Activated naive CD8-positive, alpha-beta T cell treated with anti-CD3 and anti-CD28 coated beads for 36 hours (primary cell): ENCODE measurements at regions not wholly inside any gene's neighbourhood (a gene's known extent, or its start where the extent isn't known, plus 50 kb on each side); places are given as distances from the start of the nearest gene placed in this dataset.

Experiments used
- DNase-seq: peaks from one replicate; pipeline ENCODE4 v3.0.0; 2021
- H3K27ac Mint-ChIP-seq: one replicate; pipeline ENCODE4 v1.8.0; 2022; ENCODE audit warnings: mild to moderate bottlenecking, moderate library complexity, mixed read lengths
- H3K27me3 Mint-ChIP-seq: one replicate; pipeline ENCODE4 v1.8.0; 2022; ENCODE audit warnings: mild to moderate bottlenecking, mixed read lengths
- H3K36me3 Mint-ChIP-seq: one replicate; pipeline ENCODE4 v1.8.0; 2021; ENCODE audit warnings: mild to moderate bottlenecking, mixed read lengths
- H3K4me1 Mint-ChIP-seq: one replicate; pipeline ENCODE4 v1.8.0; 2021; ENCODE audit warnings: mixed read lengths
- H3K4me3 Mint-ChIP-seq: one replicate; pipeline ENCODE4 v1.8.0; 2022; ENCODE audit warnings: mild to moderate bottlenecking, moderate library complexity, mixed read lengths
- H3K9me3 Mint-ChIP-seq: one replicate; pipeline ENCODE4 v1.8.0; 2022; ENCODE audit warnings: mixed read lengths

DNA sequence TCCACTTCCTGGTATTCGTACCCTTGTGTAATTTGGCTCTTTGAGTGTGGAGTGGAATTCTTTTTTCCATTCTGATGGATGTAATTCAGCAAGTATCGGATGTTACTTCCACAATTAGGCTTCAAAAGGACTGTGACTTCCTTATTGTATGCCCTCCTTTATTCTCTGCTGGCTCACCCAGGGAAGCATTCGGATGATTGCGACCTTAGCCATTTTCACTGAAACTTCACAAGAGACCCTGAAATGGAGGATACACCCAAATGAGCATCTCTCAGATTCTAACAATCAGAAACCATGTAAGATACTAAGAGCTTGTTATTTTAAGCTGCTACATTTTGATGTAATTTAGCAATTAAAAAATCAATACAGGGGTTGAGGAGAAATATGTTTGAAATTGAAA is 493.1 kb downstream of the DNAJB9 start:
- Mint-ChIP-seq H3K27ac (no peak overlapping the region), H3K9me3 (no peaks in the 10 kb centered on the region), H3K27me3 (no peaks in the 10 kb centered on the region), H3K36me3 (no peaks in the 10 kb centered on the region), H3K4me1 (no peaks in the 10 kb centered on the region), H3K4me3 (no peak overlapping the region)
- DNase-seq, result no peak

DNA sequence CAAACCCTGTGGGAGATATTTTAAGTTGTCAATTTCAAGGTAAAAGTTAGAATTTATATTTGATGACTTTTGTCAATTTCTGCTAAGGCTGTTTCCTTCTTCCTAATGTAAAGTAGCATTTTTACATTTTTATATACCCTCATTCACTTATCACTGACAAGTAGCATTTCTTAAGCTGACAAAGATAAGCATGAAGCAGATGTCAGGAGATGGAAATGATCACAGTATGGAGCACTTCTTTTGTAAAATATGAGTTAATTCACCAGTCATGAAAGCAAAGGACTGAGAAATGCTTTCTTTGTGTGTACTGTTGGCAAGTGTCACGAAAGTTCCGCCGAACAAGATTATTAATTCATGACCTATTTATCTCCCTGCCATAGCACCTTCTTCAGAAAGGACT is 503.9 kb downstream of the DNAJB9 start:
- no peak for DNase-seq
- Mint-ChIP-seq H3K27me3 (no peaks in the 10 kb centered on the region), H3K27ac (no peak overlapping the region), H3K4me3 (no peak overlapping the region), H3K36me3 (no peaks in the 10 kb centered on the region), H3K9me3 (peaks cover 2% of the 10 kb centered on the region), H3K4me1 (no peaks in the 10 kb centered on the region)

DNA sequence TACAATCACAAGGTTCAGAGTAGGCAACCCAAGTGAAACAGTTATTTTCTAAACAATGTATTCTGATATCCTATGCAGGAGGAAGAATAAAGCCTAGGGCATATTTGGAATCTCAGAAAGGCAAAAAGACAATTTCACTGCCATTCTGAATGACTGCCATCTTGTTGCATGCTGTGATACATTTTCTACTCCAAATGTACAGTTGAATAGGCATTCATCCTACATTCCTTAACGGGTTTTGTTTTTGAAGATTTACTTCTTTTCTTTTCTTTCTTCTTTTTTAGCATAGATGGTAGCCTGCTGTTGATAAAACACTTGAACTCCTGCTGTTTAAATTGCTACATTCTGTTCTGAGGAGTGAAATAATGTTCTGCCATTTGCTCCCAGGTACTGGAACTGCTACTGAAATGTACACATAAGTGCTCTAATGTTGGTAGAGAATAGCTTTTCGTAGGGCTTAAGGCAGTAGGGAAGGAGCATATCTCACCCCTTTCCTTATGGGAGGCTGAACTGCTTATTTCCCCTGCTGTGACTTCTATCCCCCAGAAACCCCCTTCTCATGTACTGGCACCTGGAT is 506.8 kb downstream of the DNAJB9 start:
- H3K27me3 Mint-ChIP-seq, result no peaks in the 10 kb centered on the region
- no peak overlapping the region for H3K27ac Mint-ChIP-seq

DNA sequence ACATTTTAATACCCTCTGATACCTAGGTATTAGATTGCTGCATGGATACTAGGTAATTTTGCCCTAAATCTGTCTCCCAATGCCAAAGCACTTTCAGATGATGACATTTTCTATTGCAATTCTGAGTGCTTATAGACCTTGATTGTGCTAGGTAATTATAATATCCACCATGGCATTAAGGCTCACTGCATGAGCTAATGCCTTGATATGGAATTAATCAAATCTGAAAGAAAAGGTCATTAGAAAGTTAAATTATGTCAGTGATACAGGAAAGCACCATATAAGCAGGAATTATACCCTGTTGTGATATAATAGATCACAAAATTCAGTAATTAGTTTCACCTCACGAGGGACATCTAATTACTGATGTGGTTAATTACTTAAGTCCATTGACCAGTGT is 521.4 kb downstream of the DNAJB9 start:
- no peaks in the 10 kb centered on the region for H3K36me3 Mint-ChIP-seq
- H3K9me3 Mint-ChIP-seq, result peaks cover 14% of the 10 kb centered on the region
- no peak overlapping the region for H3K27ac Mint-ChIP-seq
- H3K4me3 Mint-ChIP-seq, result no peak overlapping the region
- no peak for DNase-seq
- no peaks in the 10 kb centered on the region for H3K4me1 Mint-ChIP-seq
- no peaks in the 10 kb centered on the region for H3K27me3 Mint-ChIP-seq

More for the DNA sequence above, 506.8 kb downstream of the DNAJB9 start:
- DNase-seq, result no peak
- no peaks in the 10 kb centered on the region for H3K4me1 Mint-ChIP-seq
- H3K9me3 Mint-ChIP-seq, result no peaks in the 10 kb centered on the region
- no peak overlapping the region for H3K4me3 Mint-ChIP-seq
- no peaks in the 10 kb centered on the region for H3K36me3 Mint-ChIP-seq

DNA sequence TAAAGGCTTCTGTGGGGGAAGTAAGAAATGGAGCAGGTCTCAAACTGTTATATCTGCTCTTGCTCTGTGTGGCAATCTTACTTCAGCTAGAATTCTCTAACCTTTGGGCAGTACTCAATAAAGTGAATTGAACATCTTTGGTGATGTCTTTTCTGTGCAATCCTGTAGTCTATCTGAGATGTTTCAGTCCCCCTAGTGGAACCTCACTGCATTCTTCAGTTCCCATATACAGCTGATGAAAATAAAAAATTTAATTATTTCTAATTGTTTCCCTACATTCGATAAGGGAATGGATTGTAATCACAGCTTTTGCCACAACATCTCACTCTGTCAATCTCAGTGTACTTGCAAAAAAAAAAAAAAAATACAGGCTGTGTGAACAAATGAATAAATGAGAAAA is 522.6 kb downstream of the DNAJB9 start:
- Mint-ChIP-seq H3K9me3 (peaks cover 10% of the 10 kb centered on the region), H3K27ac (no peak overlapping the region), H3K27me3 (no peaks in the 10 kb centered on the region), H3K36me3 (no peaks in the 10 kb centered on the region), H3K4me1 (no peaks in the 10 kb centered on the region), H3K4me3 (no peak overlapping the region)
- DNase-seq, result no peak

DNA sequence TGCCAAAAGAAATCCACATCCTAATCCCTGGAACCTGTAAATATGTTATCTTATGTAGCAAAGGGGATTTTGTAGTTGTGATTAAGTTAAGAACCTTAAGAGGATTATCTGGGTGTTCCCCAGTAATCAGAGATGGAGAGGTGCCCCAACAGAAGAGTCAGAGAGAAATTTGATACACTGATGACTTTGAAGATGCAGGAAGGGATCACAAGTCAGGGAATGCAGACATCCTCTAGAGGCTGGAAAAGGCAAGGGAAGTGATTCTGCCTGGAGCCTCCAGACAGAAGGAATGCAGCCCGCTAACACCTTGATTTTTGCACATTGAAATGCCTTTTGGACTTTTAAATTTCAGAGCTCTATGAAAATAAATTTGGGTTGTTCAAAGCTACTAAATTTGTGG is 531.7 kb downstream of the DNAJB9 start:
- Mint-ChIP-seq H3K27ac (no peak overlapping the region), H3K4me1 (no peaks in the 10 kb centered on the region), H3K9me3 (no peaks in the 10 kb centered on the region), H3K36me3 (no peaks in the 10 kb centered on the region), H3K27me3 (no peaks in the 10 kb centered on the region), H3K4me3 (no peak overlapping the region)
- no peak for DNase-seq

DNA sequence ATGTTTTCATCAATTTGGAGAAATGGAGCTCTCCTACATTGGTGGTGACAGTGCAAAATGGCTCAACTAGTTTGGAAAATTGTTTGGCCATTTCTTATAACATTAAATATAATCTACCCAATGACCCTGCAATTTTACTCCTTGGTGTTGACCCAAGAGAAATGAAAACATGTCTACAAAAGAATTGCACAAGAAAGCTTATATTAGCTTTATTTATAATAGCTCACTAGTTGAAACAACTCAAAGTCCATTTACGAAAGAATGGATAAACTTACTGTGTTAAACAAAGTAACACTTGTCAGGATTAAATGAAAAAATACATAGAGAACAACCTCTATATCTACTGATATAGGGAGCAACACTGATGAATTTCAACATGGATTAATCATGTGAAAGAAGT is 539.9 kb downstream of the DNAJB9 start:
- Mint-ChIP-seq H3K36me3 (no peaks in the 10 kb centered on the region), H3K9me3 (no peaks in the 10 kb centered on the region), H3K4me1 (no peaks in the 10 kb centered on the region), H3K27ac (no peak overlapping the region), H3K4me3 (no peak overlapping the region), H3K27me3 (no peaks in the 10 kb centered on the region)
- DNase-seq, result no peak

DNA sequence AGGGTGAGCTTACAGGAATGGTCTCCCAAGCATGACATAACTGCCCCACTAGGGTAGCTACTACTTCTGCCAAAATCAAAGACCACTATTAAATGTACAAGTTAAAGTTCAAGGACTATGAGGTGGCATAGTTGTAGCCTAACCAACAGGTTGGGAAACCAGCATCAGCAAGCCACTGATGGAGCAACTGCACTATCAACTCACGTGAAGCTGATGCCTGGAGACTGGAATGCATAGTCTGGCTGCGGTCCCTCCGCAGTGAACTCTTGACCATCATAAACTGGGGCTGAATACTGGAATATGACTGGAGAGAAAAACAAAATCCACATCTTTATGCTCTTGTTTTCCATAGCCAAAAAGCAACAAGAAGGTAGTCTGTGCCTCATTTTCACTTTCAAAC is 541.4 kb downstream of the DNAJB9 start:
- no peak overlapping the region for H3K27ac Mint-ChIP-seq
- no peak for DNase-seq
- no peaks in the 10 kb centered on the region for H3K4me1 Mint-ChIP-seq
- no peaks in the 10 kb centered on the region for H3K36me3 Mint-ChIP-seq
- no peaks in the 10 kb centered on the region for H3K9me3 Mint-ChIP-seq
- H3K27me3 Mint-ChIP-seq, result no peaks in the 10 kb centered on the region
- H3K4me3 Mint-ChIP-seq, result no peak overlapping the region

DNA sequence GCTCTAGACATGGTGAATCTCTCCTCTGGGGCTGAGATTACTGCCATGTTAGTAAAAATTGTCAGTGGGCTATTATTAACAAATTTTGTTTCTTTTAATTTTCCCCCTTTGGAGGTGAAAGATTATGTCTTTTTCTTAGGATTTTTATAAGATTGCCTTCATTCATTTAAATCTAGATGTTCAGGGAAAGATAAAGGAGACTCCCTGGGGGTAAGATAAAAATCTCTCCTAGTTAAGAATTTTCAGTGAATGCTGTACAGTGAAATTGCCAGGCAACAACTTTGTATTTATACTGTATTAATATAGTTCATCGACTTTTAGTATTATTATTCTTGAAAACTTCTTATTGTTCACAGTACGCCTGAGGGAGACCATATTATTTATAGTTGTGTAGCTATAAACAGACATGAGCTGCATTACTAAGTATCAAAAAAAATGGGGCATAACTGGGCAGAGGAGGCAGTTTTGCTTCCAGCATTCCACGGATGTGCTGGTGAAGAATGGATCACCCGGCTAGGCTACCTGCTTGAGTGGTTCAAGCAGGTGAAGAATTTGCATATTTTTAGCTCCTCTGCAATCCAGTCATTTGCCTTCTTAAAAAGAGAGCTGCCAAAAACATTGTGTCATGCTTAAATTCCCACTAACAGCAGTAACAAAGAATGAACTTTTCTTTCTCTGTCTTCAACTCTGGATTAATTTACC is 552.1 kb downstream of the DNAJB9 start:
- Mint-ChIP-seq H3K4me1 (no peaks in the 10 kb centered on the region), H3K27me3 (no peaks in the 10 kb centered on the region), H3K27ac (no peak overlapping the region), H3K9me3 (no peaks in the 10 kb centered on the region), H3K4me3 (no peak overlapping the region), H3K36me3 (no peaks in the 10 kb centered on the region)
- DNase-seq, result no peak

DNA sequence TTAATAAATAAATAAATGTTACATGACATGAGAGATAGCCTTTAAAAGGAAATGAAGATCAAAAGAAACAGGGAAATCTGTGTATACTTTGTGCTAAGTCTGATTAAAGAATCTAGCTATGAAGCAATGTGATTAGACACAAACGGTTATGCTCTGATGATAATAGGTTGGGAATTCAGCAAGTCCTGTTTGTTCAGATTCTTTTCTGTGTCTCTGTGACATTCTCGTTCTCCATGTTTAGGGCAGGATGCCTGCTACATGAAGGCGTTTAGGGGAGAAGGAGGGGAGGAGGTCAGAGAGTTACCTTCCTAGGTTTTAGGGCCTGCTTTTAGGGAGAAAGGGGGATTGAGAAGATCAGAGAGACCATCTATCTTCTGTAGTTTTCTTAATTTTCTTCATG is 555.3 kb downstream of the DNAJB9 start:
- H3K4me1 Mint-ChIP-seq, result no peaks in the 10 kb centered on the region
- no peak for DNase-seq
- no peaks in the 10 kb centered on the region for H3K9me3 Mint-ChIP-seq
- no peak overlapping the region for H3K27ac Mint-ChIP-seq
- H3K36me3 Mint-ChIP-seq, result no peaks in the 10 kb centered on the region
- H3K4me3 Mint-ChIP-seq, result no peak overlapping the region
- H3K27me3 Mint-ChIP-seq, result no peaks in the 10 kb centered on the region

DNA sequence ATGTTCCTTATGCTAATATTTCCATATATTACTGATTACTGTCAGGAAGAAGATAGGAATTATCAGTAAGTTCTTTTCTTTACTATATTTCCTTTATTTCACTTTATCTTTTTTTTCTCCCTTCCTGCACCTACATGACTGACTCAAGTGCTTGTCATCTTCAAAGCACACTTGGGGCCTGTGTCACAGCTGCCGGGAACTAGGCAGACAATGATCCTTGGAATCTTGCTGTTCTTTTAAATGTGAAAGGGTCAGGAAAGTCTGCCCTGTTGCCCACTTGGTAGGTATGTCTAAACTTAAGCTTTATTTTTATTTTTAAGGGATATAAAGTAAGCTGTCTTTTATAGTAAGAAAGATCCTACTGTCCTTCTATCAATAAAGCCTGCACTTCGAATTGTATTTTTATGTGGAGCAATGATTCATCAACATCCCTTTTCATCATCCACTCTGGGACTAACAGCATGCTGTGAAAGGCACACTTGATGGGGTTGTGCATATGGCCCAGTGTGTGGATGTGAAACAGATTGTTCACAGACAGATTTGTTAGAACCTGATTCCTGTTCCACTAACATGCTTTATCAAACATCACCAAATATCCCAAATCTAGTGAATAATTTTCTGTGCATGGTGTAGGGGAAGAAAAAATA is 556.9 kb downstream of the DNAJB9 start:
- Mint-ChIP-seq H3K36me3 (no peaks in the 10 kb centered on the region), H3K4me3 (no peak overlapping the region), H3K4me1 (no peaks in the 10 kb centered on the region)

DNA sequence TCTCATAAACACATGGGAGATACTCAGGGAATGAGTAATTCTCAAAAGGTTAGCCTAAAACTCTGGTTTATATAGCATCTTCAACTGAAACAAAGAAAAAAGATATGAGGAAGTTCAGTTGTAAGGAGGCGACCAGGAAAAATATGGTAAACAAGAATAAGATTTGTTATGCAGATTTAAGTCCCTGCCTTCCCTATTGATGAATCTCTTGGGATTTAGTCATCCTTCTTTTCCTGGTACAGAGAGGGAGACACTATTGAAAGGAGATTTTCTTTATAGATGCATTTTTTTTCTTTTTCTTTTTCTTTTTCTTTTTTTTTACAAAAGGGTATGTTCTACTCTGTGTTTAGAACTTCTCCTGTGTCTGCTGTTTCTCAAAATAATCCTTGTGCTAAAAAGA is 557.5 kb downstream of the DNAJB9 start:
- Mint-ChIP-seq H3K27me3 (no peaks in the 10 kb centered on the region), H3K27ac (no peak overlapping the region), H3K4me3 (no peak overlapping the region), H3K36me3 (no peaks in the 10 kb centered on the region), H3K4me1 (no peaks in the 10 kb centered on the region), H3K9me3 (no peaks in the 10 kb centered on the region)
- no peak for DNase-seq

More for the DNA sequence above, 556.9 kb downstream of the DNAJB9 start:
- Mint-ChIP-seq H3K9me3 (no peaks in the 10 kb centered on the region), H3K27me3 (no peaks in the 10 kb centered on the region), H3K27ac (no peak overlapping the region)
- no peak for DNase-seq

DNA sequence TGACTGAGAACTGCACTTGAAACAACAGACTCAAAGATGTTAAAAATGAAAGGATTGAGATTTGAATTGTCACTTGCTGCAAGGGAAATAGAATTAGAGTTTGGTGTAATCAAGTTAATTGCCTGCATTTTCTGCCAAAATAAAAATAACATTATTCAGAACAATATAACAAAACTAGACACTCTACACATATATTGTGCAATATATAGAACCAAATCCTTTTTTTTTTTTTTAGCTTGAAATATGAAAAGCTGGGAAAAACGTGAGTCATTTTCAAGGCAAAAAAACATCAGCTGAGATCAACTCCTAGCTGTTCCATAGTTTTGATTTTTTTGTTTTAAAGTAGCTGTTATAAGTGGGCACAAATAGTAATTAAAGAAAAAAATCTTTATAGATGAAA is 561.5 kb downstream of the DNAJB9 start:
- H3K27ac Mint-ChIP-seq, result no peak overlapping the region
- no peaks in the 10 kb centered on the region for H3K27me3 Mint-ChIP-seq
- DNase-seq, result no peak
- H3K9me3 Mint-ChIP-seq, result peaks cover 4% of the 10 kb centered on the region
- H3K4me3 Mint-ChIP-seq, result no peak overlapping the region
- no peaks in the 10 kb centered on the region for H3K4me1 Mint-ChIP-seq
- H3K36me3 Mint-ChIP-seq, result no peaks in the 10 kb centered on the region

DNA sequence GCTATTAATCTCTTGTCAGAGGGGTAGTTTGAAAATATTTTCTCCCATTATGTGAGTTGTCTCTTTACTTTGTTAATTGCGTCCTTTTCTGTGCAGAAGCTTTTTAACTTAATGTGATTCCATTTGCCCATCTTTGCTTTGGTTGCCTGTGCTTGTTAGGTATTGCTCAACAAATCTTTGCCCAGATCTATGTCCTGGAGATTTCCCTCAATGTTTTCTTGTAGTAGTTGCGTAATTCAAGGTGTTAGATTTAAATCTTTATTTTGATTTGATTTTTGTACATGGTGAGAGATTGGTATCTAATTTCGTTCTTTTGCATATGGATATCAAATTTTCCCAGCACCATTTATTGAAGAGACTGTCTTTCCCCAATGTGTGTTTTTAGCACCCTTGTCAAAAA is 567.2 kb downstream of the DNAJB9 start:
- H3K27ac Mint-ChIP-seq, result no peak overlapping the region
- peaks cover 14% of the 10 kb centered on the region for H3K9me3 Mint-ChIP-seq
- no peak for DNase-seq
- H3K4me1 Mint-ChIP-seq, result no peaks in the 10 kb centered on the region
- no peak overlapping the region for H3K4me3 Mint-ChIP-seq
- H3K27me3 Mint-ChIP-seq, result no peaks in the 10 kb centered on the region
- H3K36me3 Mint-ChIP-seq, result no peaks in the 10 kb centered on the region

DNA sequence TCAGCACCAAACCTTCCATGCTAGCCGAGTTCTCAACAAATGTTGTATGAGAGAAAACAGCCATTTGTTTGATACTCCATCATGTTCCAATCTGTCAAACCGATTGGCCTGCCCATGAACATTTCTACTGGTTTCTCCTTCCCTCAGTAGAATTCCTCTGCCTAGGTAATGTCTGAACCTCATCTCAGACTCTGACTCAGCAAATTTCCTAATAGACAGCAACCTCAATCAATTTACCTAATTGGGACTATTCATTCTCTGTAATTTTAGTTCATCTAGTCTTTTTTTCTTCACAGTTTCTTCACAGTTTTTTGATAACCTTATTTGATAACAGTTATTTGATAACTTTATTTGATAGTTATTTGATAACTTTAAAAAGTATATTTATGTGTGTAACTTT is 585.1 kb downstream of the DNAJB9 start:
- Mint-ChIP-seq H3K36me3 (no peaks in the 10 kb centered on the region), H3K9me3 (peaks cover 6% of the 10 kb centered on the region), H3K4me1 (no peaks in the 10 kb centered on the region), H3K27ac (no peak overlapping the region), H3K4me3 (no peak overlapping the region), H3K27me3 (no peaks in the 10 kb centered on the region)
- no peak for DNase-seq

DNA sequence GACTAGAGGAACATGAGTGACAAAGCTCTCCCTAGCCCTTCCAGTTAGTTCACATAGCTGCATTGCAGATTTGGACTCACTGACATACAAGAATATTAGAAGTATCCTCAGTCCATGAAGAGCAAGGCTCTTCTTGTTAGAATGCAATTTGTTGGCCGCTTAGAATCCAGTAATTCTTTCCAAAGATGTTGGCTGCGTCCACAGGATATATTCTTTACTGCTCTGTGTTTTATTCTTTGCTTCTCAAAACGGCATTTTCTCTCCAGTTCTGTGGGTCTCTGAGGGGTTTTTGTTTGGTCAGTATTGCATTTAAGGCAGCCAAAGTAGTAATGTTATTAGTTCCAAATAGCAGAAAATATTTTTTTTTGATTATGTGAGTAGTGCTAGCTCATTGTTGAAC is 588.6 kb downstream of the DNAJB9 start:
- no peak overlapping the region for H3K4me3 Mint-ChIP-seq
- DNase-seq, result no peak
- H3K36me3 Mint-ChIP-seq, result no peaks in the 10 kb centered on the region
- H3K27ac Mint-ChIP-seq, result no peak overlapping the region
- H3K9me3 Mint-ChIP-seq, result peaks cover 4% of the 10 kb centered on the region
- no peaks in the 10 kb centered on the region for H3K4me1 Mint-ChIP-seq
- no peaks in the 10 kb centered on the region for H3K27me3 Mint-ChIP-seq
